GM12864 (cell line): ENCODE measurements at regions not wholly inside any gene's neighbourhood (a gene's known extent, or its start where the extent isn't known, plus 50 kb on each side); places are given as distances from the start of the nearest gene placed in this dataset.

Experiments used
- DNase-seq: peaks from one replicate; pipeline ENCODE4 v3.0.0-alpha.2; 2011; ENCODE audit warnings: low read depth
- H3K4me3 ChIP-seq: 2 replicates; pipeline ENCODE4 v1.5.1; 2011; ENCODE audit warnings: mild to moderate bottlenecking, low read depth, low read length, control low read depth
- TF ChIP-seq, protein P1 (sequence below): IDR thresholded peaks from 2 replicates; pipeline ENCODE4 v1.5.1; 2011; ENCODE audit warnings: low read depth, mild to moderate bottlenecking, moderate library complexity, low read length, control low read depth, inconsistent platforms; ENCODE audit errors: missing control alignments

DNA sequence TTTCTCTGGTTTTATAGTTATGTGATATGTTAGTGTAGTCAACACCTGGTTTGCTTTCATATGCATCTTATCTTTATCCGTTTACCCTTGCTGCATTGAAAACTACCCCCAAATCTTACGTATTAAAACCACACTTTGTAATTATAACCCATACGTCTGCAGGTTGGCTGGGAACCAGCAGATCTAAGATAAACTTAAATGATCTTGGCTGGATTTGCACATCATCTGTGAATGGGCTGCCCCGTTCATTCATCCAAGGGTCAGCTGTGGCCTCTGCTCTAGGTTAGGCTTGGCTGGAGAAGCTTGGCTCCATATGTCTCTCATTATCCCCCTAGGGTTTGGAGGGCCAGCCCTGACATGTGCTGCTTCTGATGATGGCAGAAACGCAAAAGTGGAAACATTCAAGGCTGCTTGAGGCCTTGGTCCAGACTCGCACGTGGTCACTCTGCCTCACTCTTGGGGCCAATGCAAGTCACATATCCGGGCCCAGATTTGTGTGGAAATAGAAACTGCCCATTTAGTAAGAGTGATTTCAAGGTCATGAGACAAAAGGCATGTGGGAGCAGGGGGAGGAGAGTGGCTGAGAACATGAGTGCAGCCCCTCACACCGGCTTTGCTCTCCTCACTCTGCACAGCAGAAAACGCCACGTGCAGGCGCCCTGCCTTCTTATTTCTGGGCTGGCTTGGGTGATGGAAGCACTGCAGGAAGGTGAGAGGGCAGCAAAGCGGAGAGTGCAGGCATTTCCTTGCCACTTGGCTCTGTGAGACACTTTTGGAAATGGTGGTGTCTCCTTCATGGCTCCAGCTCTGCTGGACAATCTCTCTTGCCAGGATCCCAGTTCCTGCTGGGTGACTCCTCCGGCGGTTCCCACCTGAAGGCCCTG, 553.8 kb downstream of the GLRX3 start:
- DNase-seq: no peak
- no peak overlapping the region for H3K4me3 ChIP-seq
- TF ChIP-seq, protein P1, sequence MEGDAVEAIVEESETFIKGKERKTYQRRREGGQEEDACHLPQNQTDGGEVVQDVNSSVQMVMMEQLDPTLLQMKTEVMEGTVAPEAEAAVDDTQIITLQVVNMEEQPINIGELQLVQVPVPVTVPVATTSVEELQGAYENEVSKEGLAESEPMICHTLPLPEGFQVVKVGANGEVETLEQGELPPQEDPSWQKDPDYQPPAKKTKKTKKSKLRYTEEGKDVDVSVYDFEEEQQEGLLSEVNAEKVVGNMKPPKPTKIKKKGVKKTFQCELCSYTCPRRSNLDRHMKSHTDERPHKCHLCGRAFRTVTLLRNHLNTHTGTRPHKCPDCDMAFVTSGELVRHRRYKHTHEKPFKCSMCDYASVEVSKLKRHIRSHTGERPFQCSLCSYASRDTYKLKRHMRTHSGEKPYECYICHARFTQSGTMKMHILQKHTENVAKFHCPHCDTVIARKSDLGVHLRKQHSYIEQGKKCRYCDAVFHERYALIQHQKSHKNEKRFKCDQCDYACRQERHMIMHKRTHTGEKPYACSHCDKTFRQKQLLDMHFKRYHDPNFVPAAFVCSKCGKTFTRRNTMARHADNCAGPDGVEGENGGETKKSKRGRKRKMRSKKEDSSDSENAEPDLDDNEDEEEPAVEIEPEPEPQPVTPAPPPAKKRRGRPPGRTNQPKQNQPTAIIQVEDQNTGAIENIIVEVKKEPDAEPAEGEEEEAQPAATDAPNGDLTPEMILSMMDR: no peak

- no peak overlapping the region for H3K4me3 ChIP-seq
- TF ChIP-seq, protein P1: no peak
- DNase-seq: no peak
Observed at GRCh38 chr10:130691776-130692175, 555.6 kb downstream of the GLRX3 start.

DNA sequence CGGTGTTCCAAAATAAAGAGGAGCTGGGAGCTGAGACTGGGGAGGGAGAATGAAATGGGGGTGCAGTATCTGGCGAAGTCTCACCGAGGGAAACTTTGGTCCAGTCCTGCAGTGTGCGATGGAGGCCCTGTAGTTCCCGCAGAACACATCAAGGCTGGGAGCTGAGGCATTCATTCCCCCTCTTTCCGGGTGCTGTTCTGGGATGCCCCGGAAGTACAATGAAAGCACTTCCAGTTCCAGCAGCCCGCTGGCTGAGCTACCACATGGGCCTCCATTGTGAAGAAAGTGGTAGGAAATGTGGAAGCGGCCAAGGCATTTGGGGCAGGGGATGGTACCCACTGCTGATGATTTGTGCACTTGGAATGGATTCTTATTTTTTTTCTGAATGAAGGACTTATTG, 560.7 kb downstream of the GLRX3 start:
- DNase-seq: no peak
- TF ChIP-seq, protein P1: no peak
- H3K4me3 ChIP-seq: no peak overlapping the region

DNA sequence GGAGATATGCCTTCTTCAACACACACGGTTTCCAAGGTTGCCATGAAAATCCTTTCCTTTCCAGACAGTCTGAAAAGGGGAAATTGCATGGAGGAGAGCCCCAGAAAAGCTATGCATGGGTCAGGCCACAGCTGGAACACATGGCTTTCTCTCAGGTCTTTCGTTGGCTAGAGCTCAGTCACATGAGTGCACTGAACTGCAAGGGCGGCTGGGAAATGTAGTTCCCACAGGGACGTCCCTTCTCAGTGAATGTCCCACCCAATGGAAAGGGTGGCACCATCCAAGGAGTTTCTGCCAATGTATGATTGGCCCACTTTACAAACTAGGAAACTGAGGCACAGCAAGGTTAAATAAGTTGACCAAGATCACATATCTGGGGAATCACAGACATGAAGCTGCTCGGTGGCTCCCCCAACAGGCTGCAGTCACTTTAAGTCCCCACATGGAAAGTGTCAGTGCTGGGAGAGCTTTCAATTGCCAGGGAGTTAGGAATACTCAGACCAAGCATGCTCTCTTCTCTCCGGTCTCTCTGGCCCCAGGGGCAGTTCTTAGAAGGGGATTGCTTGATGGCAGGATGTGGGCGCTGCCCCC, 571.3 kb downstream of the GLRX3 start:
- TF ChIP-seq, protein P1: no peak
- DNase-seq: no peak
- H3K4me3 ChIP-seq: no peak overlapping the region

- no peak overlapping the region for H3K4me3 ChIP-seq
- TF ChIP-seq, protein P1: no peak
- DNase-seq: no peak
Observed at GRCh38 chr10:130708465-130709070, 572.4 kb downstream of the GLRX3 start.

DNA sequence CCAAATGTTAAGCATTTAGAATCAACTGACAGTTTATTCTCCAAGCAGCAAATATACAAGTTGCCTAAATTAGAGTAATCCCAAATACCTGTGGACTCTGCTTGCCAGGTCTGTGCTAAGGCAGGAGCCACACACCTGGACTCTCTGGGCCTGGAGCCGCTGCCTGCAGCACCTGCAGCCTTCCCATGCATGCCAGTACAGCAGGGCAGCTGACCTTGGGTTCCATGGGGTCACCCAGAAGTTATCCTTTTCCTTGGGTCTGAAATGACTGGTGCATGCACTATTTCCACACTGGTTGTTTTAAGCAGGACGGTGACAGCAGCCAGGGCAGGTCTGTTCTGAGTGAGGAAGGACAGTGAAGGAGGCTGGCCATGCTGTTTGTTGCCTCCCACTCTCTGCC, 573.2 kb downstream of the GLRX3 start:
- no peak for DNase-seq
- TF ChIP-seq, protein P1: no peak
- H3K4me3 ChIP-seq: no peak overlapping the region
